ENCODE measurements at regions not wholly inside any gene's neighbourhood (a gene's known extent, or its start where the extent isn't known, plus 50 kb on each side); places are given as distances from the start of the nearest gene placed in this dataset.

DNA sequence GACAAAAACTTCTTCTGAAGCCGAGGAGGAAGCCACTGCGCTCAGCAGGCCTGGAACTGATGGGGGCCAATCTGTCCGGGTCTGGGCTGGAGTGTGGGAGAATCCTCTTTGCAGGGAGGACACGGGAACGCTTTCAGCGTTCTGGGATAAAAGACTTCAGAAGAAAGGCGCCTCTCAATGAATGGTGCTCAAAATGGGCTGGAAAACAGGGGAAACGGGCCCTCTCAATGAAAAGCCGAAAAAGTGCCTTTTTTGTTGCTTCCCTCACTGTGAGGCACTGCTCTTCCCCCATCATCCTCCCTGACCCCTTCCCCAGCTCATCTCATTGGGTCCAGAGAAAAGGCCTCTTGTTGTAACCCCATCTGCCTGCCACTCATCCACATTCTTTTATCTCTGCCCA, 119.5 kb upstream of the LRIG1 start:
- H3K79me2 ChIP-seq (ENCODE audit: control insufficient read depth in 1 of 2, insufficient read depth in 2 of 2, low read length in 2 of 2): no peaks in the 10 kb centered on the region
- no peak for TF ChIP-seq CREB1 (IDR thresholded peaks at IDR 0.05)
- TF ChIP-seq SP4 (IDR thresholded peaks at IDR 0.05; ENCODE audit: low read length): no peak
- no peak for TF ChIP-seq SIRT6 (IDR thresholded peaks at IDR 0.05; ENCODE audit: low read length)
- no peak for TF ChIP-seq GABPA (IDR thresholded peaks at IDR 0.05; ENCODE audit: borderline replicate concordance, insufficient read depth, low read length)
- no peak for TF ChIP-seq KDM1A (IDR thresholded peaks at IDR 0.05; ENCODE audit: borderline replicate concordance, low read length)
- TF ChIP-seq POLR2A (IDR thresholded peaks at IDR 0.05; ENCODE audit: control extremely low read depth in 1 of 2, low read depth in 2 of 2, low read length in 2 of 2): no peak
- TF ChIP-seq, protein P1, sequence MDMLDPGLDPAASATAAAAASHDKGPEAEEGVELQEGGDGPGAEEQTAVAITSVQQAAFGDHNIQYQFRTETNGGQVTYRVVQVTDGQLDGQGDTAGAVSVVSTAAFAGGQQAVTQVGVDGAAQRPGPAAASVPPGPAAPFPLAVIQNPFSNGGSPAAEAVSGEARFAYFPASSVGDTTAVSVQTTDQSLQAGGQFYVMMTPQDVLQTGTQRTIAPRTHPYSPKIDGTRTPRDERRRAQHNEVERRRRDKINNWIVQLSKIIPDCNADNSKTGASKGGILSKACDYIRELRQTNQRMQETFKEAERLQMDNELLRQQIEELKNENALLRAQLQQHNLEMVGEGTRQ (IDR thresholded peaks at IDR 0.05; ENCODE audit: low read length): no peak
- TF ChIP-seq KDM5A (IDR thresholded peaks at IDR 0.05; ENCODE audit: low read length): no peak
- no peak for TF ChIP-seq TEAD4 (IDR thresholded peaks at IDR 0.05; ENCODE audit: low read depth, low read length)

More for the DNA sequence above, 119.5 kb upstream of the LRIG1 start:
- no peak overlapping the region for H3K27ac ChIP-seq (ENCODE audit: low read depth, low read length)
- H3K9me3 ChIP-seq (ENCODE audit: insufficient read depth in 2 of 2, low read depth in 1 of 2, low read length in 1 of 2): no peaks in the 10 kb centered on the region
- H3K9ac ChIP-seq (replicated peaks in 1 of 4; ENCODE audit: extremely low read depth in 1 of 4, low read depth in 3 of 4, low read length in 3 of 4): no peak overlapping the region
- DNase-seq (ENCODE audit: low read depth in 1 of 2, low spot score in 2 of 2) (no peak), FAIRE-seq (no peak)
- peaks cover 0 to 12% (median 3%) of the 10 kb centered on the region in 4 experiments; a peak in 6 of 7 replicates for H3K4me1 ChIP-seq (replicated peaks in 1 of 4; ENCODE audit: control insufficient read depth in 3 of 4, insufficient read depth in 4 of 4, low read length in 3 of 4)
- no peak overlapping the region for H2BK20ac ChIP-seq (ENCODE audit: low read length)
- H3K23ac ChIP-seq (ENCODE audit: insufficient read length): no peak overlapping the region
- WGBS, 2 experiments (ENCODE audit: extremely low coverage in 1 of 2, insufficient coverage in 1 of 2, insufficient read length in 1 of 2, insufficient replicate concordance in 2 of 2, low coverage in 1 of 2, low lambda C conversion rate in 2 of 2, missing lambda C conversion rate in 1 of 2): 81% methylated on average over 9 of the region's 9 CpGs; no CpG with 5 or more reads in 1 of the 2 experiments
- H3K18ac ChIP-seq (ENCODE audit: extremely low read depth, low read length): no peak overlapping the region
- CTCF ChIA-PET (ENCODE audit: partially characterized antibody): interaction anchor here (0.9 to 1.3 kb wide), 3 partner anchors 47 to 367 kb away, joined by 3 read pairs; no protein-coding TSS in a partner anchor
- no peak overlapping the region for H2BK5ac ChIP-seq (ENCODE audit: low read depth, low read length)
- no peak overlapping the region for H3K4me2 ChIP-seq (ENCODE audit: insufficient read depth in 1 of 2, low read depth in 2 of 2, low read length in 2 of 2)
- no peak overlapping the region for H4K8ac ChIP-seq (ENCODE audit: extremely low read depth, insufficient read depth, low read length)
- POLR2A ChIA-PET (ENCODE audit: partially characterized antibody): interaction anchor here (1.6 kb wide), 1 partner anchor 13 kb away, joined by 4 read pairs; no protein-coding TSS in a partner anchor
- H4K91ac ChIP-seq (replicated peaks; ENCODE audit: insufficient read length, low read length): no peak overlapping the region
- no peaks in the 10 kb centered on the region for H3K36me3 ChIP-seq (ENCODE audit: control insufficient read depth in 2 of 4, insufficient read depth in 4 of 4, low read length in 3 of 4)
- no peaks in the 10 kb centered on the region for H3K23me2 ChIP-seq (ENCODE audit: low read depth, low read length)
- no peak overlapping the region for H3K4me3 ChIP-seq (ENCODE audit: extremely low read depth in 1 of 4, insufficient read depth in 2 of 4, low read depth in 3 of 4, low read length in 4 of 4)
- H2BK120ac ChIP-seq (replicated peaks; ENCODE audit: low read depth, low read length): no peak overlapping the region
- no peaks in the 10 kb centered on the region for H3K79me1 ChIP-seq (ENCODE audit: low read depth, low read length)
- no peak overlapping the region for H3K56ac ChIP-seq (replicated peaks; ENCODE audit: insufficient read length, low read depth, low read length)
- H2AFZ ChIP-seq (ENCODE audit: low read length): peak overlapping the region; percentile 67; the same call in 1 of the 2 replicates
- no peaks in the 10 kb centered on the region for H3K27me3 ChIP-seq (replicated peaks in 1 of 4; ENCODE audit: control insufficient read depth in 3 of 4, extremely low read depth in 1 of 4, insufficient read depth in 3 of 4, low read length in 3 of 4)
- H2BK15ac ChIP-seq (ENCODE audit: low read length): 0 out of 2 replicates have a peak overlapping the region, but pooled peaks have one; percentile 37
- H4K20me1 ChIP-seq (replicated peaks in 1 of 2; ENCODE audit: control insufficient read depth in 1 of 2, insufficient read depth in 2 of 2, low read length in 2 of 2): no peaks in the 10 kb centered on the region
- H2AK5ac ChIP-seq (ENCODE audit: low read depth, low read length): no peak overlapping the region
- H4K5ac ChIP-seq (ENCODE audit: insufficient read length, low read depth, low read length): no peak overlapping the region
- H3K14ac ChIP-seq (ENCODE audit: insufficient read length): no peak overlapping the region
- H2BK12ac ChIP-seq (ENCODE audit: low read depth, low read length): no peak overlapping the region
- no peak overlapping the region for H3K4ac ChIP-seq (replicated peaks; ENCODE audit: insufficient read length, low read depth, low read length)

All from H1 (cell line).